HepG2 (cell line): ENCODE measurements at regions not wholly inside any gene's neighbourhood (a gene's known extent, or its start where the extent isn't known, plus 50 kb on each side); places are given as distances from the start of the nearest gene placed in this dataset.

Experiments
- ATAC-seq: fragments of 200-7000 bp; cut with Tn5 transposase; 3 replicates; pipeline ENCODE4 v1.9.1; 2020; ENCODE audit warnings: mild to moderate bottlenecking, moderate library complexity
- BruUV-seq: library from RNA; stranded (reverse); fragments of 400-500 nt; replicated peaks from 2 replicates; lab custom pipeline; 2021; lab: Mats Ljungman, UMichigan
- CTCF ChIA-PET: fragments of 300-600 bp; formaldehyde crosslinking; extraction: SDS; loops from one replicate; lab custom pipeline; 2021; ENCODE audit warnings: low total read pairs, inconsistent platforms, low intra/inter-chr PET ratio; lab: Yijun Ruan, JAX
- POLR2A ChIA-PET: fragments of 350-600 bp; sonication (Branson Sonifier 250); formaldehyde crosslinking; loops from one replicate; lab custom pipeline; 2020; ENCODE audit warnings: antibody characterized with exemption, inconsistent platforms; lab: Yijun Ruan, JAX
- DNase-seq: peaks from one replicate; pipeline ENCODE4 v3.0.0-alpha.2; 2015; ENCODE audit warnings: low spot score
- FAIRE-seq: peaks from 3 replicates; lab custom pipeline; 2011; peaks lifted over from hg19 to GRCh38; lab: Jason Lieb, UNC
- H2AFZ ChIP-seq: one replicate; pipeline ENCODE4 v1.6.1; 2011; ENCODE audit warnings: low read length, inconsistent platforms
- H3K27ac ChIP-seq: fragments of 300-600 bp; 3 replicates; pipeline ENCODE4 v1.8.0; 2011; ENCODE audit warnings: mixed run types, mild to moderate bottlenecking, mixed read lengths, low read length, inconsistent platforms; ENCODE audit not compliant: insufficient read depth; ENCODE audit errors: extremely low read length
- H3K27me3 ChIP-seq, 2 experiments: fragments of 200-600 bp in 1 of 2; 2 replicates in 1 of 2; 3 replicates in 1 of 2; pipeline versions ENCODE4 v1.6.0 to v1.8.0; 2011; ENCODE audit warnings: low read length in 2 of 2, mild to moderate bottlenecking in 2 of 2, moderate library complexity in 2 of 2, inconsistent platforms in 1 of 2; ENCODE audit not compliant: insufficient read depth in 2 of 2, control insufficient read depth in 1 of 2
- H3K36me3 ChIP-seq, 2 experiments: fragments of 200-600 bp in 1 of 2; replicated peaks in 1 of 2; 2 replicates in 1 of 2; 3 replicates in 1 of 2; pipeline versions ENCODE4 v1.5.1 to v1.8.0; 2011; ENCODE audit warnings: low read length in 2 of 2, inconsistent platforms in 1 of 2; ENCODE audit not compliant: insufficient read depth in 2 of 2, control insufficient read depth in 1 of 2
- H3K4me1 ChIP-seq: 2 replicates; pipeline ENCODE4 v1.5.1; 2012; ENCODE audit warnings: low read length, inconsistent platforms; ENCODE audit not compliant: insufficient read depth
- H3K4me2 ChIP-seq: 2 replicates; pipeline ENCODE4 v1.6.0; 2011; ENCODE audit warnings: low read depth, low read length, inconsistent platforms
- H3K4me3 ChIP-seq, 3 experiments: fragments of 200-600 bp in 1 of 3; sonication (generic), shearing (Covaris generic) in 1 of 3; replicated peaks in 1 of 3; 2 replicates each; pipeline ENCODE4 v1.5.1; 2011 to 2016; ENCODE audit warnings: low read length in 3 of 3, inconsistent platforms in 2 of 3, low read depth in 2 of 3, mild to moderate bottlenecking in 2 of 3, control low read depth in 1 of 3, mixed read lengths in 1 of 3; ENCODE audit not compliant: insufficient read depth in 1 of 3
- H3K79me2 ChIP-seq: one replicate; pipeline ENCODE4 v1.6.1; 2011; ENCODE audit warnings: low read length, inconsistent platforms; ENCODE audit not compliant: insufficient read depth
- H3K9ac ChIP-seq: 2 replicates; pipeline ENCODE4 v1.6.0; 2011; ENCODE audit warnings: mild to moderate bottlenecking, low read depth, low read length, inconsistent platforms; ENCODE audit not compliant: insufficient read depth
- H3K9me3 ChIP-seq: 2 replicates; pipeline ENCODE4 v1.5.1; 2012; ENCODE audit warnings: mild to moderate bottlenecking, low read length
- H4K20me1 ChIP-seq: 2 replicates; pipeline ENCODE4 v1.6.0; 2011; ENCODE audit warnings: inconsistent platforms, mild to moderate bottlenecking, low read length, moderate library complexity; ENCODE audit not compliant: insufficient read depth
- BRD4 ChIP-seq: sonication (generic); formaldehyde crosslinking; IDR thresholded peaks from 2 replicates; pipeline ENCODE4 v1.4.0; 2020; ENCODE audit warnings: missing genetic modification reagents
- CHD4 ChIP-seq: fragments of 200-600 bp; sonication (generic); IDR thresholded peaks from 2 replicates; pipeline ENCODE4 v1.7.0; 2017; ENCODE audit warnings: mild to moderate bottlenecking, low read length, borderline replicate concordance
- CREB1 ChIP-seq, 2 experiments: fragments of 450-650 bp in 1 of 2; IDR thresholded peaks; 2 replicates each; pipeline ENCODE4 v1.6.1; 2016 to 2017; ENCODE audit warnings: control low read depth in 1 of 2, mild to moderate bottlenecking in 1 of 2, missing compliant biosample characterization in 1 of 2, missing genetic modification characterization in 1 of 2
- DNMT1 ChIP-seq: sonication (generic); formaldehyde crosslinking; IDR thresholded peaks from 2 replicates; pipeline ENCODE4 v1.5.1; 2020; ENCODE audit warnings: mild to moderate bottlenecking, missing genetic modification reagents
- ETV5 ChIP-seq: IDR thresholded peaks from 2 replicates; pipeline ENCODE4 v1.6.1; 2018; ENCODE audit warnings: missing biosample characterization, missing genetic modification reagents, inconsistent platforms, borderline replicate concordance
- FOXA1 ChIP-seq, 2 experiments: fragments of 450-650 bp in 1 of 2; sonication (generic) in 1 of 2; formaldehyde crosslinking in 1 of 2; IDR thresholded peaks; 2 replicates each; pipeline versions ENCODE4 v1.4.0 to v1.6.1; 2016 to 2020; ENCODE audit warnings: missing genetic modification reagents in 1 of 2
- GPN1 ChIP-seq: sonication (generic); formaldehyde crosslinking; IDR thresholded peaks from 2 replicates; pipeline ENCODE4 v1.5.1; 2020; ENCODE audit warnings: missing genetic modification reagents, borderline replicate concordance
- MEIS1 ChIP-seq: sonication (generic); formaldehyde crosslinking; IDR thresholded peaks from 2 replicates; pipeline ENCODE4 v1.9.0; 2021; ENCODE audit warnings: mild to moderate bottlenecking, missing genetic modification reagents, moderate library complexity, borderline replicate concordance
- MTF1 ChIP-seq: sonication (generic); formaldehyde crosslinking; IDR thresholded peaks from 2 replicates; pipeline ENCODE4 v1.5.0; 2020; ENCODE audit warnings: missing genetic modification reagents
- NCOA1 ChIP-seq: sonication (generic); formaldehyde crosslinking; IDR thresholded peaks from 2 replicates; pipeline ENCODE4 v1.9.0; 2021; ENCODE audit warnings: missing genetic modification reagents
- SALL1 ChIP-seq: sonication (generic); formaldehyde crosslinking; IDR thresholded peaks from 2 replicates; pipeline ENCODE4 v1.8.0; 2022; ENCODE audit warnings: mild to moderate bottlenecking, missing genetic modification reagents
- ZNF143 ChIP-seq: sonication (generic); formaldehyde crosslinking; IDR thresholded peaks from 2 replicates; pipeline ENCODE4 v1.4.0; 2020; ENCODE audit warnings: missing genetic modification reagents
- ZNF546 ChIP-seq: sonication (generic); formaldehyde crosslinking; conservative IDR thresholded peaks from 2 replicates; pipeline ENCODE4 v1.8.1; 2023; ENCODE audit warnings: mild to moderate bottlenecking, missing genetic modification reagents
- ZNF619 ChIP-seq: sonication (generic); formaldehyde crosslinking; IDR thresholded peaks from 2 replicates; pipeline ENCODE4 v1.4.0; 2020; ENCODE audit warnings: mild to moderate bottlenecking, missing genetic modification reagents
- WGBS: methylation state at CpG from one replicate; pipeline ENCODE4 v1.1.6; 2017; ENCODE audit warnings: low lambda C conversion rate; 5-methylcytosine and 5-hydroxymethylcytosine counted together
- in situ Hi-C: cut with HindIII; loops from 2 replicates; pipeline ENCODE4 v1.10.0; 2017; ENCODE audit warnings: low pct_unique_long_range_greater_than_20kb; ENCODE audit not compliant: extremely low pct_ligation_motif_present
- intact Hi-C: fragments of 100-400 bp; cut with micrococcal nuclease; formaldehyde crosslinking; loops from one replicate; pipeline ENCODE4 v1.10.0; 2022; ENCODE audit not compliant: unreplicated experiment
- TF ChIP-seq, protein P1 (sequence below): sonication (generic); formaldehyde crosslinking; IDR thresholded peaks from 2 replicates; pipeline ENCODE4 v1.5.0; 2020; ENCODE audit warnings: mild to moderate bottlenecking, missing genetic modification reagents, borderline replicate concordance
- TF ChIP-seq, protein P2 (sequence below): sonication (generic); formaldehyde crosslinking; IDR thresholded peaks from 2 replicates; pipeline ENCODE4 v1.8.1; 2022; ENCODE audit warnings: low read depth, mild to moderate bottlenecking, missing genetic modification reagents

DNA sequence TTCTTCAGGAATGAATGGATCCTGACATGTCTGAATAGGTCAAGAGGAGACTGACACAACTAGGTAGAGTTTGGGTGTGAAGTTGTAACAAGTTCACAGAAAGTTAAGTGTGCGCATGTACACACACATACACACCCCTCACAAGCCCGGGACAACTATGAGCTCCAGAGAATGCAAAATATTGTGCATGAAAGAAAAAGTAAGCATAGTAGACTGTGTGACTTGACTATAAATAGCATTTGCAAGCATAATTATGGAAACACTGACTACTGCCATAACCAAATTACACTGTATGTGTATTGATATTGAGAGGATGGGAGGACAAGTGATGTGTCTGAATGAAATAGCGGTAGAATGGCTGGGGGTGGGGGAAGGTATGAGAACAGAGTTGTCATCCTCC is 157.1 kb upstream of the NCK2 start:
- no TSS peak for BruUV-seq
- DNase-seq = no peak
- H3K9me3 ChIP-seq = peaks cover 6% of the 10 kb centered on the region; the same call in 1 of the 2 replicates
- ChIA-PET POLR2A (no interaction called here), CTCF (no interaction called here)
- TF ChIP-seq CREB1 (IDR thresholded peaks at IDR 0.05) = no peak
- no peak for TF ChIP-seq CREB1 (CRISPR knock-in tag; IDR thresholded peaks at IDR 0.05)
- TF ChIP-seq BRD4 = no peak
- TF ChIP-seq ZNF619 (CRISPR knock-in tag) = no peak
- TF ChIP-seq, protein P1, sequence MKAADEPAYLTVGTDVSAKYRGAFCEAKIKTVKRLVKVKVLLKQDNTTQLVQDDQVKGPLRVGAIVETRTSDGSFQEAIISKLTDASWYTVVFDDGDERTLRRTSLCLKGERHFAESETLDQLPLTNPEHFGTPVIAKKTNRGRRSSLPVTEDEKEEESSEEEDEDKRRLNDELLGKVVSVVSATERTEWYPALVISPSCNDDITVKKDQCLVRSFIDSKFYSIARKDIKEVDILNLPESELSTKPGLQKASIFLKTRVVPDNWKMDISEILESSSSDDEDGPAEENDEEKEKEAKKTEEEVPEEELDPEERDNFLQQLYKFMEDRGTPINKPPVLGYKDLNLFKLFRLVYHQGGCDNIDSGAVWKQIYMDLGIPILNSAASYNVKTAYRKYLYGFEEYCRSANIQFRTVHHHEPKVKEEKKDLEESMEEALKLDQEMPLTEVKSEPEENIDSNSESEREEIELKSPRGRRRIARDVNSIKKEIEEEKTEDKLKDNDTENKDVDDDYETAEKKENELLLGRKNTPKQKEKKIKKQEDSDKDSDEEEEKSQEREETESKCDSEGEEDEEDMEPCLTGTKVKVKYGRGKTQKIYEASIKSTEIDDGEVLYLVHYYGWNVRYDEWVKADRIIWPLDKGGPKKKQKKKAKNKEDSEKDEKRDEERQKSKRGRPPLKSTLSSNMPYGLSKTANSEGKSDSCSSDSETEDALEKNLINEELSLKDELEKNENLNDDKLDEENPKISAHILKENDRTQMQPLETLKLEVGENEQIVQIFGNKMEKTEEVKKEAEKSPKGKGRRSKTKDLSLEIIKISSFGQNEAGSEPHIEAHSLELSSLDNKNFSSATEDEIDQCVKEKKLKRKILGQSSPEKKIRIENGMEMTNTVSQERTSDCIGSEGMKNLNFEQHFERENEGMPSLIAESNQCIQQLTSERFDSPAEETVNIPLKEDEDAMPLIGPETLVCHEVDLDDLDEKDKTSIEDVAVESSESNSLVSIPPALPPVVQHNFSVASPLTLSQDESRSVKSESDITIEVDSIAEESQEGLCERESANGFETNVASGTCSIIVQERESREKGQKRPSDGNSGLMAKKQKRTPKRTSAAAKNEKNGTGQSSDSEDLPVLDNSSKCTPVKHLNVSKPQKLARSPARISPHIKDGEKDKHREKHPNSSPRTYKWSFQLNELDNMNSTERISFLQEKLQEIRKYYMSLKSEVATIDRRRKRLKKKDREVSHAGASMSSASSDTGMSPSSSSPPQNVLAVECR (CRISPR knock-in tag) = no peak
- TF ChIP-seq NCOA1 (CRISPR knock-in tag) = no peak
- no peak for TF ChIP-seq ZNF143 (CRISPR knock-in tag)
- TF ChIP-seq ETV5 (CRISPR knock-in tag) = no peak
- no peak for TF ChIP-seq SALL1 (CRISPR knock-in tag)
- no peak for TF ChIP-seq GPN1 (CRISPR knock-in tag)
- TF ChIP-seq MEIS1 = no peak
- TF ChIP-seq CHD4 = no peak
- no peak for TF ChIP-seq ZNF546 (CRISPR knock-in tag)
- TF ChIP-seq FOXA1 (IDR thresholded peaks at IDR 0.05) = no peak
- TF ChIP-seq FOXA1 (CRISPR knock-in tag; IDR thresholded peaks at IDR 0.05) = no peak
- TF ChIP-seq DNMT1 (CRISPR knock-in tag) = no peak
- TF ChIP-seq MTF1 = no peak
- TF ChIP-seq, protein P2, sequence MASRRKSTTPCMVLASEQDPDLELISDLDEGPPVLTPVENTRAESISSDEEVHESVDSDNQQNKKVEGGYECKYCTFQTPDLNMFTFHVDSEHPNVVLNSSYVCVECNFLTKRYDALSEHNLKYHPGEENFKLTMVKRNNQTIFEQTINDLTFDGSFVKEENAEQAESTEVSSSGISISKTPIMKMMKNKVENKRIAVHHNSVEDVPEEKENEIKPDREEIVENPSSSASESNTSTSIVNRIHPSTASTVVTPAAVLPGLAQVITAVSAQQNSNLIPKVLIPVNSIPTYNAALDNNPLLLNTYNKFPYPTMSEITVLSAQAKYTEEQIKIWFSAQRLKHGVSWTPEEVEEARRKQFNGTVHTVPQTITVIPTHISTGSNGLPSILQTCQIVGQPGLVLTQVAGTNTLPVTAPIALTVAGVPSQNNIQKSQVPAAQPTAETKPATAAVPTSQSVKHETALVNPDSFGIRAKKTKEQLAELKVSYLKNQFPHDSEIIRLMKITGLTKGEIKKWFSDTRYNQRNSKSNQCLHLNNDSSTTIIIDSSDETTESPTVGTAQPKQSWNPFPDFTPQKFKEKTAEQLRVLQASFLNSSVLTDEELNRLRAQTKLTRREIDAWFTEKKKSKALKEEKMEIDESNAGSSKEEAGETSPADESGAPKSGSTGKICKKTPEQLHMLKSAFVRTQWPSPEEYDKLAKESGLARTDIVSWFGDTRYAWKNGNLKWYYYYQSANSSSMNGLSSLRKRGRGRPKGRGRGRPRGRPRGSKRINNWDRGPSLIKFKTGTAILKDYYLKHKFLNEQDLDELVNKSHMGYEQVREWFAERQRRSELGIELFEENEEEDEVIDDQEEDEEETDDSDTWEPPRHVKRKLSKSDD (CRISPR knock-in tag) = no peak
- TF ChIP-seq, all 625 proteins: peak for 0
- in situ Hi-C loops = no loop called here
- 46% methylated on average over 3 of the region's 3 CpGs for WGBS
- no peaks in the 10 kb centered on the region for H4K20me1 ChIP-seq
- H2AFZ ChIP-seq = no peak overlapping the region
- intact Hi-C loops = no loop called here
- no peaks in the 10 kb centered on the region for H3K36me3 ChIP-seq
- no peaks in the 10 kb centered on the region for H3K79me2 ChIP-seq
- H3K27ac ChIP-seq = no peak overlapping the region
- H3K9ac ChIP-seq = no peak overlapping the region
- H3K4me1 ChIP-seq = peaks cover 8% of the 10 kb centered on the region
- H3K4me3 ChIP-seq = no peak overlapping the region
- peaks cover 0 to 4% of the 10 kb centered on the region in 2 experiments; a peak in 3 of 5 replicates for H3K27me3 ChIP-seq
- no peak for FAIRE-seq
- no peak overlapping the region for H3K4me2 ChIP-seq
- ATAC-seq = no peak
